GM23338 (cell line): ENCODE measurements at regions not wholly inside any gene's neighbourhood (a gene's known extent, or its start where the extent isn't known, plus 50 kb on each side); places are given as distances from the start of the nearest gene placed in this dataset.
"Not testable (repeated sequence)": the region's sequence is repeated elsewhere in the genome, so short reads cannot be mapped to it uniquely, and the experiment has no call there.

ENCODE experiments used
- CTCF ChIP-seq, 2 experiments: fragments of 200-600 bp in 1 of 2; sonication (generic) in 1 of 2; conservative IDR thresholded peaks; 2 replicates each; pipeline versions ENCODE4 v1.5.1 to v1.6.1; 2016 to 2017; ENCODE audit warnings: antibody characterized with exemption in 2 of 2, low read depth in 2 of 2, mild to moderate bottlenecking in 2 of 2, moderate library complexity in 1 of 2
- EZH2 ChIP-seq: fragments of 200-600 bp; sonication (generic); IDR thresholded peaks from one replicate; pipeline ENCODE4 v1.8.0; 2017; ENCODE audit warnings: antibody characterized with exemption, mild to moderate bottlenecking, low read depth; ENCODE audit not compliant: unreplicated experiment
- EZH2phosphoT487 ChIP-seq: fragments of 200-600 bp; sonication (generic); IDR thresholded peaks from one replicate; pipeline ENCODE4 v1.8.1; 2018; ENCODE audit warnings: antibody characterized with exemption; ENCODE audit not compliant: unreplicated experiment
- JUNB ChIP-seq: IDR thresholded peaks from one replicate; pipeline ENCODE4 v1.6.1; 2016; ENCODE audit warnings: antibody characterized with exemption; ENCODE audit not compliant: unreplicated experiment
- NANOG ChIP-seq: IDR thresholded peaks from 2 replicates; pipeline ENCODE4 v1.6.1; 2016; ENCODE audit warnings: antibody characterized with exemption, borderline replicate concordance
- POLR2AphosphoS5 ChIP-seq: IDR thresholded peaks from 2 replicates; pipeline ENCODE4 v1.6.1; 2016; ENCODE audit warnings: antibody characterized with exemption, low read depth

- not testable (repeated sequence) for TF ChIP-seq CTCF (conservative IDR thresholded peaks at IDR 0.05; ENCODE audit: low read depth in 2 of 2); POLR2AphosphoS5; NANOG; EZH2; EZH2phosphoT487; JUNB
Measured at GRCh38 chr12:33033999-33034398, 137.4 kb upstream of the PKP2 start.
